GM12878 (cell line): ENCODE measurements at regions not wholly inside any gene's neighbourhood (a gene's known extent, or its start where the extent isn't known, plus 50 kb on each side); places are given as distances from the start of the nearest gene placed in this dataset.

ENCODE experiments used
- ATAC-seq: fragments of 200-7000 bp; cut with Tn5 transposase; 3 replicates; pipeline ENCODE4 v1.9.1; 2020; ENCODE audit warnings: mild to moderate bottlenecking, moderate library complexity
- BruUV-seq: library from RNA; stranded (reverse); fragments of 400-500 nt; replicated peaks from 2 replicates; lab custom pipeline; 2021; lab: Mats Ljungman, UMichigan
- CTCF ChIA-PET: fragments of 300-600 bp; sonication (Branson Sonifier 250); formaldehyde crosslinking; extraction: SDS; loops from one replicate; lab custom pipeline; 2021; ENCODE audit warnings: inconsistent platforms; lab: Yijun Ruan, JAX
- POLR2A ChIA-PET: fragments of 350-600 bp; formaldehyde crosslinking; extraction: SDS; loops from one replicate; lab custom pipeline; 2021; ENCODE audit warnings: inconsistent platforms; lab: Charles Lee
- RAD21 ChIA-PET: fragments of 300-600 bp; sonication (Branson Sonifier 250); formaldehyde crosslinking; loops from one replicate; lab custom pipeline; 2023; ENCODE audit warnings: antibody characterized with exemption; ENCODE audit not compliant: unreplicated experiment; lab: Charles Lee
- SMC1A ChIA-PET: fragments of 300-600 bp; sonication (Branson Sonifier 250); formaldehyde crosslinking; loops from one replicate; lab custom pipeline; 2023; ENCODE audit not compliant: unreplicated experiment, uncharacterized antibody; lab: Charles Lee
- DNase-seq: peaks from one replicate; pipeline ENCODE4 v3.0.0-alpha.2; 2011; ENCODE audit warnings: low read depth, low spot score
- FAIRE-seq: peaks from 3 replicates; lab custom pipeline; 2011; peaks lifted over from hg19 to GRCh38; lab: Jason Lieb, UNC
- H2AFZ ChIP-seq: 2 replicates; pipeline ENCODE4 v1.6.0; 2011; ENCODE audit warnings: low read depth, low read length, control low read depth; ENCODE audit not compliant: control insufficient read depth
- H3K27ac ChIP-seq: 2 replicates; pipeline ENCODE4 v1.5.1; 2011; ENCODE audit warnings: control low read depth; ENCODE audit not compliant: control insufficient read depth, insufficient read depth
- H3K27me3 ChIP-seq, 2 experiments: replicated peaks in 1 of 2; 2 replicates each; pipeline versions ENCODE4 v1.6.0 to v1.6.1; 2011; ENCODE audit warnings: low read length in 1 of 2; ENCODE audit not compliant: control insufficient read depth in 2 of 2, insufficient read depth in 2 of 2
- H3K36me3 ChIP-seq, 2 experiments: 2 replicates each; pipeline ENCODE4 v1.5.1; 2011; ENCODE audit warnings: low read length in 1 of 2; ENCODE audit not compliant: control insufficient read depth in 2 of 2, insufficient read depth in 2 of 2
- H3K4me1 ChIP-seq: 2 replicates; pipeline ENCODE4 v1.6.1; 2011; ENCODE audit warnings: mild to moderate bottlenecking, low read length, moderate library complexity, mixed read lengths; ENCODE audit not compliant: control insufficient read depth, insufficient read depth
- H3K4me2 ChIP-seq: 2 replicates; pipeline ENCODE4 v1.6.0; 2011; ENCODE audit warnings: control low read depth; ENCODE audit not compliant: control insufficient read depth, insufficient read depth
- H3K4me3 ChIP-seq: fragments of 200-600 bp; sonication (generic); 2 replicates; pipeline ENCODE4 v1.5.1; 2016
- H3K79me2 ChIP-seq: 2 replicates; pipeline ENCODE4 v1.6.0; 2011; ENCODE audit warnings: low read length; ENCODE audit not compliant: control insufficient read depth, insufficient read depth
- H3K9ac ChIP-seq: 2 replicates; pipeline ENCODE4 v1.8.0; 2011; ENCODE audit warnings: low read length, control low read depth, mixed read lengths; ENCODE audit not compliant: control insufficient read depth, insufficient read depth
- H3K9me3 ChIP-seq: replicated peaks from 3 replicates; pipeline ENCODE4 v1.5.1; 2011; ENCODE audit warnings: mild to moderate bottlenecking, low read length; ENCODE audit not compliant: control insufficient read depth, insufficient read depth
- H4K20me1 ChIP-seq: 2 replicates; pipeline ENCODE4 v1.6.0; 2011; ENCODE audit not compliant: control insufficient read depth, insufficient read depth
- ATF2 ChIP-seq: IDR thresholded peaks from 2 replicates; pipeline ENCODE4 v1.6.1; 2012; ENCODE audit warnings: low read length, inconsistent platforms
- BCLAF1 ChIP-seq: fragments of 450-650 bp; IDR thresholded peaks from 2 replicates; pipeline ENCODE4 v1.6.1; 2017; ENCODE audit warnings: antibody characterized with exemption, mild to moderate bottlenecking, moderate library complexity
- CHD2 ChIP-seq: IDR thresholded peaks from 2 replicates; pipeline ENCODE4 v1.6.1; 2011; ENCODE audit warnings: low read depth, low read length, improper control_type of control experiment, borderline replicate concordance
- EGR1 ChIP-seq, 2 experiments: IDR thresholded peaks; 1 replicate in 1 of 2; 2 replicates in 1 of 2; pipeline ENCODE4 v1.6.1; 2011 to 2012; ENCODE audit warnings: low read depth in 2 of 2, low read length in 2 of 2, borderline replicate concordance in 1 of 2, mild to moderate bottlenecking in 1 of 2, moderate library complexity in 1 of 2
- FOS ChIP-seq: IDR thresholded peaks from 3 replicates; pipeline ENCODE4 v1.6.1; 2011; ENCODE audit warnings: borderline replicate concordance; ENCODE audit not compliant: insufficient read length; ENCODE audit errors: extremely low read depth
- JUNB ChIP-seq: IDR thresholded peaks from 2 replicates; pipeline ENCODE4 v1.6.1; 2016; ENCODE audit warnings: antibody characterized with exemption, mild to moderate bottlenecking
- MEF2A ChIP-seq: IDR thresholded peaks from 2 replicates; pipeline ENCODE4 v1.6.1; 2011; ENCODE audit warnings: low read depth, mild to moderate bottlenecking, low read length, moderate library complexity; ENCODE audit not compliant: insufficient read depth
- NR2F1 ChIP-seq: fragments of 450-650 bp; conservative IDR thresholded peaks from 2 replicates; pipeline ENCODE4 v1.6.1; 2017; ENCODE audit warnings: mild to moderate bottlenecking
- PAX8 ChIP-seq: fragments of 450-650 bp; IDR thresholded peaks from 2 replicates; pipeline ENCODE4 v1.6.1; 2017; ENCODE audit warnings: mild to moderate bottlenecking, moderate library complexity
- POLR2A ChIP-seq: IDR thresholded peaks from 2 replicates; pipeline ENCODE4 v1.6.1; 2011; ENCODE audit warnings: low read depth, mild to moderate bottlenecking, low read length
- RFX5 ChIP-seq: IDR thresholded peaks from 2 replicates; pipeline ENCODE4 v1.6.1; 2011; ENCODE audit warnings: low read depth, low read length, improper control_type of control experiment
- ZBTB4 ChIP-seq: fragments of 450-650 bp; formaldehyde crosslinking; IDR thresholded peaks from 2 replicates; pipeline ENCODE4 v1.4.0; 2022; ENCODE audit warnings: mild to moderate bottlenecking, moderate library complexity
- whole genome bisulfite sequencing: methylation state at CpG from one replicate; pipeline ENCODE4 v1.1.6; 2016; ENCODE audit warnings: low lambda C conversion rate; ENCODE audit not compliant: insufficient replicate concordance, insufficient coverage; ENCODE audit errors: missing lambda C conversion rate; 5-methylcytosine and 5-hydroxymethylcytosine counted together
- in situ Hi-C: fragments of 300-500 bp; cut with MboI; formaldehyde crosslinking; loops from 9 replicates; pipeline ENCODE4 v1.14.3; 2018; ENCODE audit warnings: mixed read lengths
- intact Hi-C: fragments of 100-400 bp; cut with micrococcal nuclease; formaldehyde crosslinking; loops from one replicate; pipeline ENCODE4 v1.14.2; 2022; ENCODE audit not compliant: unreplicated experiment

- Histone ChIP-seq H3K27me3 (no peaks in the 10 kb centered on the region), H3K36me3 (no peaks in the 10 kb centered on the region), H3K4me3 (no peak overlapping the region), H3K4me2 (no peak overlapping the region), H3K4me1 (no peaks in the 10 kb centered on the region), H3K27ac (no peak overlapping the region), H3K9ac (no peak overlapping the region), H4K20me1 (no peaks in the 10 kb centered on the region), H3K9me3 (no peaks in the 10 kb centered on the region), H2AFZ (no peak overlapping the region), H3K79me2 (no peaks in the 10 kb centered on the region)
- RAD21 ChIA-PET = no interaction called here
- peak; percentile 41; the same call in 1 of the 2 replicates for TF ChIP-seq JUNB
- no peak for TF ChIP-seq ATF2
- no peak for ATAC-seq
- POLR2A ChIA-PET = no interaction called here
- FAIRE-seq = no peak
- BruUV-seq = no TSS peak
- in situ Hi-C loops = no loop called here
- DNase-seq = no peak
- CTCF ChIA-PET = no interaction called here
- SMC1A ChIA-PET = no interaction called here
- intact Hi-C loops = no loop called here
These were observed 799.3 kb downstream of the TBC1D32 start for GRCh38 chr6:120534954-120535353.

- FAIRE-seq (no peak), ATAC-seq (no peak), DNase-seq (no peak)
- H3K27me3 ChIP-seq = no peaks in the 10 kb centered on the region
- no peak overlapping the region for H2AFZ ChIP-seq
- no TSS peak for BruUV-seq
- no peak overlapping the region for H3K27ac ChIP-seq
- no peaks in the 10 kb centered on the region for H3K9me3 ChIP-seq
- WGBS = 0% methylated on average over 2 of the region's 2 CpGs
- ChIA-PET SMC1A (no interaction called here), CTCF (no interaction called here), POLR2A (no interaction called here), RAD21 (no interaction called here)
- H3K36me3 ChIP-seq = no peaks in the 10 kb centered on the region
- no peak overlapping the region for H3K9ac ChIP-seq
- in situ Hi-C loops (no loop called here), intact Hi-C loops (no loop called here)
- H3K4me3 ChIP-seq = no peak overlapping the region
- H3K79me2 ChIP-seq = no peaks in the 10 kb centered on the region
- no peaks in the 10 kb centered on the region for H4K20me1 ChIP-seq
- H3K4me1 ChIP-seq = no peaks in the 10 kb centered on the region
- H3K4me2 ChIP-seq = no peak overlapping the region
- TF ChIP-seq CHD2 (no peak), RFX5 (no peak), MEF2A (no peak), BCLAF1 (no peak), FOS (no peak), EGR1 (IDR thresholded peaks at IDR 0.05; ENCODE audit: borderline replicate concordance in 1 of 2, low read depth in 2 of 2, low read length in 2 of 2) (no peak), POLR2A (no peak), NR2F1 (no peak), PAX8 (no peak), ZBTB4 (CRISPR knock-in tag) (no peak)
These were observed 807.7 kb downstream of the TBC1D32 start for GRCh38 chr6:120526576-120526975.
